Hematopoietic multipotent progenitor cell treated with erythropoietin and hydrocortisone succinate and interleukin-3 and kit ligand, for 4 days (in vitro differentiated cells): ENCODE measurements at regions not wholly inside any gene's neighbourhood (a gene's known extent, or its start where the extent isn't known, plus 50 kb on each side); places are given as distances from the start of the nearest gene placed in this dataset.

Source experiments
- DNase-seq: peaks from one replicate; pipeline ENCODE4 v3.0.0-alpha.2; 2015

GRCh38 chr6:137352859-137353258 lies 133.7 kb upstream of the IFNGR1 start:
- DNase-seq: no peak

GRCh38 chr6:137351890-137352289 lies 132.7 kb upstream of the IFNGR1 start:
- DNase-seq: peak; percentile 39

- no peak for DNase-seq
These were observed 131.7 kb upstream of the IFNGR1 start for GRCh38 chr6:137350857-137351256.

- DNase-seq: no peak
These were observed 131.0 kb upstream of the IFNGR1 start for GRCh38 chr6:137349856-137350830.

GRCh38 chr6:137348777-137349176 lies 129.6 kb upstream of the IFNGR1 start:
- DNase-seq: no peak

- no peak for DNase-seq
These were observed 124.1 kb upstream of the IFNGR1 start for GRCh38 chr6:137343241-137343640.

- DNase-seq: peak; percentile 8
These were observed 123.5 kb upstream of the IFNGR1 start for GRCh38 chr6:137342607-137343190.

GRCh38 chr6:137341681-137342195 lies 122.6 kb upstream of the IFNGR1 start:
- peak; percentile 49 for DNase-seq

GRCh38 chr6:137339929-137340559 lies 120.9 kb upstream of the IFNGR1 start:
- no peak for DNase-seq

GRCh38 chr6:137334884-137335283 lies 115.7 kb upstream of the IFNGR1 start:
- no peak for DNase-seq

GRCh38 chr6:137334094-137334493 lies 114.9 kb upstream of the IFNGR1 start:
- no peak for DNase-seq

GRCh38 chr6:137332637-137333280 lies 113.6 kb upstream of the IFNGR1 start:
- DNase-seq: no peak

- peak; percentile 27 for DNase-seq
These were observed 104.7 kb upstream of the IFNGR1 start for GRCh38 chr6:137323860-137324259.

- DNase-seq: no peak
These were observed 101.1 kb upstream of the IFNGR1 start for GRCh38 chr6:137320271-137320670.

GRCh38 chr6:137316626-137317025 lies 97.4 kb upstream of the IFNGR1 start:
- peak; percentile 29 for DNase-seq

GRCh38 chr6:137315081-137315480 lies 95.9 kb upstream of the IFNGR1 start:
- DNase-seq: peak; percentile 25

GRCh38 chr6:137313928-137314855 lies 95.0 kb upstream of the IFNGR1 start:
- DNase-seq: peak; percentile 87

GRCh38 chr6:137313211-137313610 lies 94.0 kb upstream of the IFNGR1 start:
- no peak for DNase-seq

- no peak for DNase-seq
These were observed 92.8 kb upstream of the IFNGR1 start for GRCh38 chr6:137311940-137312339.

- peak; percentile 89 for DNase-seq
These were observed 90.0 kb upstream of the IFNGR1 start for GRCh38 chr6:137309078-137309762.
